Astrocyte (in vitro differentiated cells and primary cell): ENCODE measurements at regions not wholly inside any gene's neighbourhood (a gene's known extent, or its start where the extent isn't known, plus 50 kb on each side); places are given as distances from the start of the nearest gene placed in this dataset.

Source experiments
- CTCF ChIP-seq: IDR thresholded peaks from 2 replicates; pipeline ENCODE4 v1.5.1; 2011; ENCODE audit warnings: low read depth, mild to moderate bottlenecking, inconsistent platforms, low read length, moderate library complexity; ENCODE audit not compliant: insufficient read depth
- EZH2 ChIP-seq: IDR thresholded peaks from 2 replicates; pipeline ENCODE4 v1.6.1; 2012; ENCODE audit warnings: mild to moderate bottlenecking, low read length, inconsistent platforms; ENCODE audit not compliant: insufficient read depth

GRCh38 chr12:61652265-61652664 lies 607.9 kb upstream of the USP15 start:
- TF ChIP-seq CTCF (no peak), EZH2 (no peak)
